CD14-positive monocyte (primary cell): ENCODE measurements at regions not wholly inside any gene's neighbourhood (a gene's known extent, or its start where the extent isn't known, plus 50 kb on each side); places are given as distances from the start of the nearest gene placed in this dataset.

Experiments used
- DNase-seq, 3 donors: peaks; one replicate each; pipeline ENCODE4 v3.0.0-alpha.2; 2011 to 2022
- H2AFZ ChIP-seq: 2 replicates; pipeline ENCODE4 v1.6.0; 2012; ENCODE audit warnings: mild to moderate bottlenecking, low read depth, low read length, inconsistent platforms; ENCODE audit not compliant: insufficient read depth, poor library complexity, severe bottlenecking
- H3K27ac ChIP-seq, 2 donors: 1 replicate in 1 of 2; 2 replicates in 1 of 2; pipeline ENCODE4 v1.5.1; 2012 to 2013; ENCODE audit warnings: low read length in 2 of 2, control low read depth in 1 of 2, inconsistent platforms in 1 of 2, low read depth in 1 of 2, mild to moderate bottlenecking in 1 of 2
- H3K27me3 ChIP-seq, 2 donors: one replicate each; pipeline versions ENCODE4 v1.6.0 to v1.6.1; 2011 to 2013; ENCODE audit warnings: low read length in 2 of 2; ENCODE audit not compliant: control insufficient read depth in 2 of 2, insufficient read depth in 2 of 2
- H3K36me3 ChIP-seq, 2 donors: replicated peaks in 1 of 2; 1 replicate in 1 of 2; 2 replicates in 1 of 2; pipeline versions ENCODE4 v1.5.1 to v1.6.1; 2012 to 2013; ENCODE audit warnings: low read length in 2 of 2, control low read depth in 1 of 2, inconsistent platforms in 1 of 2, mild to moderate bottlenecking in 1 of 2; ENCODE audit not compliant: insufficient read depth in 2 of 2, control insufficient read depth in 1 of 2
- H3K4me1 ChIP-seq, 2 donors: 1 replicate in 1 of 2; 2 replicates in 1 of 2; pipeline versions ENCODE4 v1.5.1 to v1.6.1; 2012 to 2013; ENCODE audit warnings: low read length in 2 of 2, control low read depth in 1 of 2, inconsistent platforms in 1 of 2, mild to moderate bottlenecking in 1 of 2, moderate library complexity in 1 of 2; ENCODE audit not compliant: insufficient read depth in 2 of 2, control insufficient read depth in 1 of 2
- H3K4me2 ChIP-seq: replicated peaks from 2 replicates; pipeline ENCODE3; 2012; ENCODE audit warnings: low read length, moderate library complexity, mild to moderate bottlenecking; ENCODE audit not compliant: poor library complexity, severe bottlenecking; ENCODE audit errors: extremely low read depth
- H3K4me3 ChIP-seq, 3 experiments: fragments of 200-600 bp in 1 of 3; sonication (generic) in 1 of 3; replicated peaks in 1 of 3; 1 replicate in 2 of 3; 2 replicates in 1 of 3; pipeline ENCODE4 v1.5.1; 2011 to 2013; ENCODE audit warnings: low read length in 3 of 3, mild to moderate bottlenecking in 3 of 3, control low read depth in 2 of 3, low read depth in 2 of 3, inconsistent platforms in 1 of 3, moderate library complexity in 1 of 3
- H3K79me2 ChIP-seq: 2 replicates; pipeline ENCODE4 v1.6.0; 2012; ENCODE audit warnings: mild to moderate bottlenecking, control low read depth, inconsistent platforms, low read length, moderate library complexity; ENCODE audit not compliant: insufficient read depth
- H3K9ac ChIP-seq: 2 replicates; pipeline ENCODE4 v1.6.0; 2017; ENCODE audit warnings: low read length, mild to moderate bottlenecking; ENCODE audit not compliant: insufficient read depth, poor library complexity, severe bottlenecking
- H3K9me3 ChIP-seq, 2 donors: replicated peaks in 1 of 2; 1 replicate in 1 of 2; 2 replicates in 1 of 2; pipeline versions ENCODE4 v1.5.1 to v1.6.1; 2012 to 2013; ENCODE audit warnings: low read length in 2 of 2, control low read depth in 1 of 2; ENCODE audit not compliant: control insufficient read depth in 1 of 2, insufficient read depth in 1 of 2
- H4K20me1 ChIP-seq: 2 replicates; pipeline ENCODE4 v1.6.0; 2012; ENCODE audit warnings: mild to moderate bottlenecking, low read length, control low read depth, moderate library complexity; ENCODE audit not compliant: insufficient read depth
- H3K27ac Mint-ChIP-seq, 7 donors: one replicate each; pipeline ENCODE4 v1.8.0; 2020; ENCODE audit warnings: mild to moderate bottlenecking in 7 of 7, mixed read lengths in 7 of 7, moderate library complexity in 6 of 7, inconsistent platforms in 2 of 7
- H3K27me3 Mint-ChIP-seq, 3 donors: one replicate each; pipeline ENCODE4 v1.8.0; 2021 to 2022; ENCODE audit warnings: low read depth in 3 of 3, mild to moderate bottlenecking in 3 of 3, mixed read lengths in 3 of 3, moderate library complexity in 3 of 3, inconsistent platforms in 1 of 3
- H3K36me3 Mint-ChIP-seq, 2 donors: one replicate each; pipeline ENCODE4 v1.8.0; 2020; ENCODE audit warnings: mixed read lengths in 2 of 2, inconsistent platforms in 1 of 2, mild to moderate bottlenecking in 1 of 2
- H3K4me1 Mint-ChIP-seq: one replicate; pipeline ENCODE4 v1.8.0; 2020; ENCODE audit warnings: mild to moderate bottlenecking, mixed read lengths
- H3K4me3 Mint-ChIP-seq, 2 donors: one replicate each; pipeline ENCODE4 v1.8.0; 2020; ENCODE audit warnings: mild to moderate bottlenecking in 2 of 2, mixed read lengths in 2 of 2, moderate library complexity in 1 of 2
- H3K9me3 Mint-ChIP-seq, 7 donors: one replicate each; pipeline ENCODE4 v1.8.0; 2020 to 2022; ENCODE audit warnings: mixed read lengths in 7 of 7, mild to moderate bottlenecking in 6 of 7, moderate library complexity in 6 of 7, inconsistent platforms in 2 of 7
- CTCF ChIP-seq: fragments of 200-600 bp; IDR thresholded peaks from one replicate; pipeline ENCODE4 v1.8.0; 2022; ENCODE audit warnings: antibody characterized with exemption, mild to moderate bottlenecking
- WGBS: methylation state at CpG from one replicate; pipeline ENCODE4 v1.1.5; 2013; ENCODE audit warnings: missing lambda C conversion rate; ENCODE audit not compliant: insufficient coverage; 5-methylcytosine and 5-hydroxymethylcytosine counted together
- intact Hi-C, 2 donors: fragments of 100-400 bp; cut with micrococcal nuclease; formaldehyde crosslinking; loops; one replicate each; pipeline versions ENCODE4 v1.15.0 to v1.15.1; 2023

DNA sequence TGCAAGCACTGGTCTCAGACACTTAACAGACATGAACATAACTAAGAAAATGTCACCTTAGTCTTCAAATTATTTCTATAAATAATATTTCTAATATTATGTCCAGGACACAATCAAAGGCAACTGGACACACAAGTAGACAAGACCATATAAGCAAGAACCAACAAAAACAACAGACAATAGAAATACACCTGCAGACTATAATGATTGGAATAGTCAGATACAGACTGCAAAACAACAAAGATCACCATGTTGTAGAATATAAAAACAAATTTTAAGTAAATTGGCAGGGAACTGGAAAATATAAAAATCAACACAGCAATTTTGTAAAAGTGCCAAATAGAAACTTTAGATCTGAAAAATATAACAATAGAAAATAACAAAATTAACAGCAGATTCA is 220.7 kb downstream of the CLCN4 start:
- H3K36me3 Mint-ChIP-seq = no peaks in the 10 kb centered on the region
- H3K9ac ChIP-seq = no peak overlapping the region
- no peaks in the 10 kb centered on the region for H3K27me3 Mint-ChIP-seq
- no peak overlapping the region for H3K4me3 ChIP-seq
- H3K4me2 ChIP-seq = no peak overlapping the region
- H3K27me3 ChIP-seq = no peaks in the 10 kb centered on the region
- peaks cover 3% of the 10 kb centered on the region for H3K4me1 Mint-ChIP-seq
- peaks cover 0 to 15% (median 6%) of the 10 kb centered on the region in 7 donors for H3K9me3 Mint-ChIP-seq
- no peaks in the 10 kb centered on the region for H4K20me1 ChIP-seq
- no peak for TF ChIP-seq CTCF
- H3K9me3 ChIP-seq = peaks cover 7 to 12% of the 10 kb centered on the region in 2 donors
- H3K4me1 ChIP-seq = no peaks in the 10 kb centered on the region
- no peak for DNase-seq
- intact Hi-C loops = no loop called here
- no peak overlapping the region for H3K27ac Mint-ChIP-seq
- no peak overlapping the region for H3K4me3 Mint-ChIP-seq
- H3K79me2 ChIP-seq = no peaks in the 10 kb centered on the region
- H3K36me3 ChIP-seq = no peaks in the 10 kb centered on the region
- no peak overlapping the region for H3K27ac ChIP-seq
- no peak overlapping the region for H2AFZ ChIP-seq

- Histone ChIP-seq H3K4me3 (no peak overlapping the region), H2AFZ (no peak overlapping the region), H3K27me3 (no peaks in the 10 kb centered on the region), H4K20me1 (no peaks in the 10 kb centered on the region), H3K9me3 (peaks cover 7 to 12% of the 10 kb centered on the region in 2 donors), H3K4me2 (no peak overlapping the region), H3K9ac (no peak overlapping the region), H3K4me1 (no peaks in the 10 kb centered on the region), H3K27ac (no peak overlapping the region), H3K36me3 (no peaks in the 10 kb centered on the region), H3K79me2 (no peaks in the 10 kb centered on the region)
- Mint-ChIP-seq H3K27ac (no peak overlapping the region), H3K27me3 (peaks cover 0 to 2% (median 0%) of the 10 kb centered on the region in 3 donors), H3K36me3 (no peaks in the 10 kb centered on the region), H3K4me1 (peaks cover 3% of the 10 kb centered on the region), H3K4me3 (no peak overlapping the region), H3K9me3 (peaks cover 0 to 15% (median 6%) of the 10 kb centered on the region in 7 donors)
- no CpG with 5 or more reads among the region's 3 CpGs for WGBS
- TF ChIP-seq CTCF = no peak
- no peak for DNase-seq
- intact Hi-C loops = no loop called here
Measured at GRCh38 chrX:10379878-10380277, 223.1 kb downstream of the CLCN4 start.
